ENCODE measurements at regions not wholly inside any gene's neighbourhood (a gene's known extent, or its start where the extent isn't known, plus 50 kb on each side); places are given as distances from the start of the nearest gene placed in this dataset.

GRCh38 chr2:104056451-104056850, 797.5 kb upstream of the POU3F3 start:
- no peak for TF ChIP-seq POLR2A (IDR thresholded peaks at IDR 0.05)
- no peak for TF ChIP-seq CTCF (IDR thresholded peaks at IDR 0.05)

Measured in Peyer's patch (tissue), 4 donors.